ENCODE measurements at regions not wholly inside any gene's neighbourhood (a gene's known extent, or its start where the extent isn't known, plus 50 kb on each side); places are given as distances from the start of the nearest gene placed in this dataset.

DNA sequence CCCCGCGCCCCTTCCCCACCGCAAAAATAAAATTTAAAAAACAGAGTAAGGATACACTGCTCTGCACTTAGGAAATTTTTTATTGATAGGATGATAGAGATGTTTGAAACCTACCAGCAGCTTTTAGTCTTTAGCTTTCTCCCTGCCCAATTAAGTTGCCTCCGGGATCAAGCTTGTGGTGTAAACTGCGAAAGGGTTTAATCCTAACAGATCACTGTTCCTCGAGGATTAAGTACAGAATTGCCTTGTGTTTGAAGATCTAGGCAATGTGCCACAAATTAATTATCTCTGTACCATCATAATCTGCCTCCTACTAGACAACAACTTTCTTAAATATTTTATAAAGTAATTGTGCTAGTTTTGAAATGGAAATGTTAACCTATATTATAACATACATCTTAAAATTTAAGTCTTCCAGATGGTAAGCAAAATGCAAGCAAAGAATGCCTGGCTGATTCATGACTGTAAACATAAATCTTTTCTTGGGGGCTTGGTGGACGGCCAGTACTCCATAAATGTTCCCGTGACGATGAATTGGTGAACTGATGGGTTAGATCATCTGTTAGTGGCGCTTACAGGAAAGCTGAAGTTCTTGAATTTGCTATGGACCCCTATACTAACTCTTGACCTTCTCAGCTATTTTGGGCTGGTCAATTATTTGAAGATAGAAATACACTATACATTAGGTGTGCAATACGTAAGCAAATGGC, 58.0 kb upstream of the ARHGAP18 start:
- DNase-seq (ENCODE audit: low read depth) = no peak
- no peak for TF ChIP-seq CTCF (conservative IDR thresholded peaks at IDR 0.05; ENCODE audit: low read depth, low read length)
- H3K4me3 ChIP-seq (ENCODE audit: low read depth, low read length) = peak overlapping the region; percentile 53

- no peak for TF ChIP-seq CTCF (conservative IDR thresholded peaks at IDR 0.05; ENCODE audit: low read depth, low read length)
Observed at GRCh38 chr6:129766959-129767728, 57.2 kb upstream of the ARHGAP18 start.

DNA sequence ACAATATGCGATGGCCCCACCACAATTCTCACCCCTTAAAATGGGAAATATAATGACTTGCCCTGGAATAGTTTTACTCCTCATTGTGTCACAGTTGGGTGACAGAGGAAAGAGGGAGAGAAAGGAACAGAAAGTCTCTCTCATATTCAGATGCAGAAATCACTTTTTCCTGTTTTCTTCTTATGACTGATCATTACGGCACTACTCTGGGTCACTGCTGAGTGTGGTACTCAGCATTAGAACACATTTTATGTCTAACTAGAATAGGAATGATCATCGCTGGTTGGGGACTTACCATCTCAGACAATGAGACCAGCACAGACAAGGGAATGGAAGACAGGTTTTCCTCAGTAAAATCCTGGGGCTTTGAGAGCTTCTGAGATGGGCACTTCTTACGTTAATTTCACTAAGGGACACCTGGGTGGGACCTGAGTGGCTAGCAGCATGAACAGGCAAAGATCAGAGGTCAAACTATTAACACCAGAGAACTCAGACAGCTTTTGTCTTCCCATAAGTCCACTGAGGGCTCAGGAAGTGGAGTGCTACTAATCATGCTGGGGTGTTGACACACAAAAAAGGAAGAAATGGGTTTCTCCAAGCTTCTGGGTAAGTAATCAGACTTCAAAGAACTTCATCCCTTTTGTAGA, 54.9 kb upstream of the ARHGAP18 start:
- no peak for DNase-seq (ENCODE audit: low read depth)
- TF ChIP-seq CTCF (conservative IDR thresholded peaks at IDR 0.05; ENCODE audit: low read depth, low read length) = no peak
- H3K4me3 ChIP-seq (ENCODE audit: low read depth, low read length) = no peak overlapping the region

More at GRCh38 chr6:129766959-129767728, 57.2 kb upstream of the ARHGAP18 start:
- DNase-seq (ENCODE audit: low read depth) = no peak
- peak overlapping the region; percentile 53 for H3K4me3 ChIP-seq (ENCODE audit: low read depth, low read length)

GRCh38 chr6:129759796-129760605, 50.0 kb upstream of the ARHGAP18 start:
- no peak for DNase-seq (ENCODE audit: low read depth)
- TF ChIP-seq CTCF (conservative IDR thresholded peaks at IDR 0.05; ENCODE audit: low read depth, low read length) = no peak
- H3K4me3 ChIP-seq (ENCODE audit: low read depth, low read length) = no peak overlapping the region
